MCF 10A (cell line): ENCODE measurements at regions not wholly inside any gene's neighbourhood (a gene's known extent, or its start where the extent isn't known, plus 50 kb on each side); places are given as distances from the start of the nearest gene placed in this dataset.
A peak's percentile ranks its signal among the peaks of the same experiment; 100 is the strongest.

Source experiments
- BruUV-seq: library from RNA; stranded (reverse); fragments of 400-500 nt; replicated peaks from 2 replicates; lab custom pipeline; 2021; lab: Mats Ljungman, UMichigan
- CTCF ChIA-PET: fragments of 300-600 bp; sonication (Branson Sonifier 250); formaldehyde crosslinking; extraction: SDS; loops from one replicate; lab custom pipeline; 2021; ENCODE audit warnings: antibody characterized with exemption, inconsistent platforms; lab: Yijun Ruan, JAX
- POLR2A ChIA-PET: fragments of 300-600, 350-650 bp; sonication (Branson Sonifier 250); formaldehyde crosslinking; extraction: SDS; loops from one replicate; lab custom pipeline; 2020; ENCODE audit warnings: antibody characterized with exemption, inconsistent platforms; lab: Yijun Ruan, JAX
- DNase-seq: peaks from one replicate; pipeline ENCODE4 v3.0.0-alpha.2; 2018; ENCODE audit not compliant: unreplicated experiment
- H3K27ac Mint-ChIP-seq: one replicate; pipeline ENCODE4 v1.8.0; 2022; ENCODE audit warnings: mild to moderate bottlenecking, low read depth, mixed read lengths; ENCODE audit not compliant: unreplicated experiment
- H3K27me3 Mint-ChIP-seq: one replicate; pipeline ENCODE4 v1.8.0; 2022; ENCODE audit warnings: mixed read lengths; ENCODE audit not compliant: insufficient read depth, unreplicated experiment
- H3K36me3 Mint-ChIP-seq: one replicate; pipeline ENCODE4 v1.8.0; 2022; ENCODE audit warnings: mild to moderate bottlenecking, moderate library complexity, mixed read lengths; ENCODE audit not compliant: insufficient read depth, unreplicated experiment
- H3K4me1 Mint-ChIP-seq: one replicate; pipeline ENCODE4 v1.8.0; 2022; ENCODE audit warnings: mixed read lengths; ENCODE audit not compliant: insufficient read depth, unreplicated experiment
- H3K4me3 Mint-ChIP-seq: one replicate; pipeline ENCODE4 v1.8.0; 2022; ENCODE audit warnings: mild to moderate bottlenecking, moderate library complexity, mixed read lengths; ENCODE audit not compliant: unreplicated experiment
- H3K9me3 Mint-ChIP-seq: one replicate; pipeline ENCODE4 v1.8.0; 2022; ENCODE audit warnings: mixed read lengths; ENCODE audit not compliant: unreplicated experiment
- intact Hi-C: fragments of 100-400 bp; cut with micrococcal nuclease; formaldehyde crosslinking; loops from 2 replicates; pipeline ENCODE4 v1.14.1; 2022
- TF ChIP-seq, protein P1 (sequence below): fragments of 200-600 bp; IDR thresholded peaks from one replicate; pipeline ENCODE4 v1.8.0; 2022; ENCODE audit warnings: antibody characterized with exemption, mild to moderate bottlenecking; ENCODE audit not compliant: unreplicated experiment

DNA sequence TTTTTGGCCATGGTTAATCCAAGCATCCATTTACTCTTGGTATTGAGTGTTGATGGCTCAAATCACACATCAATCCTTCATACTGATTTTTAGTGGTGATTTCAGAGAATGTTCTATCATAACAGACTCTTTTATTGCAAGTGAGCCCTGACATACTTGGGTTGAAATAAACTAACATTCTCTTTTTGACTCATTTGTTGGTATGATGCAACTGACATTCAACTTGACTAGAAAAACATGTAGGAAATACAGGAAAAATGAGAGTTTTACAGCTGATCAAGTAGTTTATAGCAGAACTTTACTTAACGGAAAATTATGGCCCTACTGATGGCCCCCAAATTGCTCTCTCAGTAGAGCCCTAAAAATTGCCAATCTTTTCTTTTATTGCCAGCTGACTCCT is 173.9 kb upstream of the CD96 start:
- POLR2A ChIA-PET: no interaction called here
- Mint-ChIP-seq H3K9me3 (no peaks in the 10 kb centered on the region), H3K27ac (no peak overlapping the region)

DNA sequence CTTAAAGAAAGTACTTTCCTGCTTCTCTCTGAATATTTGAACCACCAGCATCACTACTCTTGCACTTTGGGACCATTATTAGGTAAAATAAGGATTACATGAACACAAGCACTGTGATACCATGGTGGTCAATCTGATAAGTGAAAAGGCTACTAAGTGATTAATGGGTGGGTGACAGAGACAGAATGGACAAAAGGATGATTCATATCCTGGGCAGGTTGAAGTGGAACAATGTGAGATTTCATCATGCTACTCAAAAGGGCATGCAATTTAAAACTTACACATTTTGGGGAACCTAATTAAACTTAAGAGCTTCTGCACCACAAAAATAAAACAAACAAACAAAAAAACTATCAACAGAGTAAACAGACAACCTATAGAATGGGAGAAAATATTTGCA is 172.0 kb upstream of the CD96 start:
- DNase-seq: peak; percentile 16
- BruUV-seq: no TSS peak
- TF ChIP-seq, protein P1, sequence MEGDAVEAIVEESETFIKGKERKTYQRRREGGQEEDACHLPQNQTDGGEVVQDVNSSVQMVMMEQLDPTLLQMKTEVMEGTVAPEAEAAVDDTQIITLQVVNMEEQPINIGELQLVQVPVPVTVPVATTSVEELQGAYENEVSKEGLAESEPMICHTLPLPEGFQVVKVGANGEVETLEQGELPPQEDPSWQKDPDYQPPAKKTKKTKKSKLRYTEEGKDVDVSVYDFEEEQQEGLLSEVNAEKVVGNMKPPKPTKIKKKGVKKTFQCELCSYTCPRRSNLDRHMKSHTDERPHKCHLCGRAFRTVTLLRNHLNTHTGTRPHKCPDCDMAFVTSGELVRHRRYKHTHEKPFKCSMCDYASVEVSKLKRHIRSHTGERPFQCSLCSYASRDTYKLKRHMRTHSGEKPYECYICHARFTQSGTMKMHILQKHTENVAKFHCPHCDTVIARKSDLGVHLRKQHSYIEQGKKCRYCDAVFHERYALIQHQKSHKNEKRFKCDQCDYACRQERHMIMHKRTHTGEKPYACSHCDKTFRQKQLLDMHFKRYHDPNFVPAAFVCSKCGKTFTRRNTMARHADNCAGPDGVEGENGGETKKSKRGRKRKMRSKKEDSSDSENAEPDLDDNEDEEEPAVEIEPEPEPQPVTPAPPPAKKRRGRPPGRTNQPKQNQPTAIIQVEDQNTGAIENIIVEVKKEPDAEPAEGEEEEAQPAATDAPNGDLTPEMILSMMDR: no peak
- POLR2A ChIA-PET: no interaction called here
- intact Hi-C loops: no loop called here
- Mint-ChIP-seq H3K27me3 (no peaks in the 10 kb centered on the region), H3K36me3 (no peaks in the 10 kb centered on the region), H3K4me3 (no peak overlapping the region), H3K4me1 (peaks cover 28% of the 10 kb centered on the region), H3K9me3 (no peaks in the 10 kb centered on the region), H3K27ac (no peak overlapping the region)
- CTCF ChIA-PET: interaction anchor here (0.6 to 0.7 kb wide), 2 partner anchors 260 to 1953 kb away, joined by 3 read pairs; no protein-coding TSS in a partner anchor

More for the DNA sequence above, 173.9 kb upstream of the CD96 start:
- TF ChIP-seq, protein P1: no peak
- Mint-ChIP-seq H3K27me3 (no peaks in the 10 kb centered on the region), H3K4me1 (peaks cover 28% of the 10 kb centered on the region), H3K4me3 (no peak overlapping the region), H3K36me3 (no peaks in the 10 kb centered on the region)
- BruUV-seq: no TSS peak
- CTCF ChIA-PET: no interaction called here
- intact Hi-C loops: no loop called here
- no peak for DNase-seq

DNA sequence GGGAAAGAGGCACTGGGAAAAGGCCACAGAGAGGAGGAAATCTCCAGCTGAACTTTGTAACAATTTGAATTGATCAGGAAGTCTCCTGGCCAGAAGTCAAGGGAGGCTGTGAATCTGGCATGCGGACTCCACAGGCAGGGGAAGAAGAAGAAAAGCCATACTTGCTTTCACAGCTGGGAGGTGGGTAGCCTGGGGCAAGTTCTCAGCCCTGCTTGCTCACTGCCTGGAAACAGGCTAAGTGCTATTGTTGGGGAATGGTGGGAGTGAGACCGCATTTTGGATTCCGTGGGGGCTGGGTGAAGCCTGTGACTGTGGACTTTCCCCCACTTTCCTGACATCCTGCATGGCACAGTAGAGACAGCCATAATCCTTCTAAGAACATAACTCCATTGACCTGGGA is 168.8 kb upstream of the CD96 start:
- intact Hi-C loops: no loop called here
- TF ChIP-seq, protein P1: no peak
- Mint-ChIP-seq H3K4me1 (peaks cover 10% of the 10 kb centered on the region), H3K27me3 (no peaks in the 10 kb centered on the region), H3K36me3 (no peaks in the 10 kb centered on the region), H3K9me3 (no peaks in the 10 kb centered on the region), H3K4me3 (no peak overlapping the region), H3K27ac (no peak overlapping the region)
- CTCF ChIA-PET: no interaction called here
- DNase-seq: no peak
- POLR2A ChIA-PET: interaction anchor here (0.7 kb wide), 1 partner anchor 19 kb away, joined by 3 read pairs; no protein-coding TSS in a partner anchor
- BruUV-seq: no TSS peak

DNA sequence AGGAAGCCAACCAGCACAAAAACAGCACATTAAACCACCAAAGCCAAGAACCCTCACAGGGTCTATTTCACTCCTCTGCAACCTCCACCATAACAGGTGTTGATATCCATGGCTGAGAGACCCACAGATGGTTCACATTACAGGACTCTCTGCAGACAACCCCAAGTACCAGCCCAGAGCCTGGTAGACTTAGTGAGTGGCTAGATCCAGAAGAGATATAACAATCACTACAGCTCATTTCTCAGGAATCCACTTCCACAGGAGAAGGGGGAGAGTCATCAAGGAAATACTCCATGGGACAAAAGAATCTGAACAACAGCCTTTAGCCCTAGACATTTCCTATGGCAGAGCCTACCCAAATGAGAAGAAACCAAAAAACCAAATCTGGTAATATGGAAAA is 168.1 kb upstream of the CD96 start:
- intact Hi-C loops: no loop called here
- no peak overlapping the region for H3K4me3 Mint-ChIP-seq
- no peaks in the 10 kb centered on the region for H3K27me3 Mint-ChIP-seq
- ChIA-PET POLR2A (interaction anchor here (0.7 kb wide), 1 partner anchor 19 kb away, joined by 3 read pairs; no protein-coding TSS in a partner anchor), CTCF (interaction anchor here (0.7 kb wide), 1 partner anchor 442 kb away, joined by 3 read pairs; no protein-coding TSS in a partner anchor)
- no peak overlapping the region for H3K27ac Mint-ChIP-seq
- no peaks in the 10 kb centered on the region for H3K36me3 Mint-ChIP-seq
- no peaks in the 10 kb centered on the region for H3K9me3 Mint-ChIP-seq
- no TSS peak for BruUV-seq
- TF ChIP-seq, protein P1: no peak
- no peak for DNase-seq
- H3K4me1 Mint-ChIP-seq: peaks cover 7% of the 10 kb centered on the region
